ENCODE measurements at regions not wholly inside any gene's neighbourhood (a gene's known extent, or its start where the extent isn't known, plus 50 kb on each side); places are given as distances from the start of the nearest gene placed in this dataset.

GRCh38 chr1:38730511-38731397 is 128.8 kb downstream of the RRAGC start:
- TF ChIP-seq, protein P1, sequence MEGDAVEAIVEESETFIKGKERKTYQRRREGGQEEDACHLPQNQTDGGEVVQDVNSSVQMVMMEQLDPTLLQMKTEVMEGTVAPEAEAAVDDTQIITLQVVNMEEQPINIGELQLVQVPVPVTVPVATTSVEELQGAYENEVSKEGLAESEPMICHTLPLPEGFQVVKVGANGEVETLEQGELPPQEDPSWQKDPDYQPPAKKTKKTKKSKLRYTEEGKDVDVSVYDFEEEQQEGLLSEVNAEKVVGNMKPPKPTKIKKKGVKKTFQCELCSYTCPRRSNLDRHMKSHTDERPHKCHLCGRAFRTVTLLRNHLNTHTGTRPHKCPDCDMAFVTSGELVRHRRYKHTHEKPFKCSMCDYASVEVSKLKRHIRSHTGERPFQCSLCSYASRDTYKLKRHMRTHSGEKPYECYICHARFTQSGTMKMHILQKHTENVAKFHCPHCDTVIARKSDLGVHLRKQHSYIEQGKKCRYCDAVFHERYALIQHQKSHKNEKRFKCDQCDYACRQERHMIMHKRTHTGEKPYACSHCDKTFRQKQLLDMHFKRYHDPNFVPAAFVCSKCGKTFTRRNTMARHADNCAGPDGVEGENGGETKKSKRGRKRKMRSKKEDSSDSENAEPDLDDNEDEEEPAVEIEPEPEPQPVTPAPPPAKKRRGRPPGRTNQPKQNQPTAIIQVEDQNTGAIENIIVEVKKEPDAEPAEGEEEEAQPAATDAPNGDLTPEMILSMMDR (IDR thresholded peaks at IDR 0.05; ENCODE audit: low read length), result no peak
- no peak for TF ChIP-seq EZH2 (IDR thresholded peaks at IDR 0.05; ENCODE audit: borderline replicate concordance, low read length)

Data from OCI-LY1 (cell line).